GM23338 (cell line): ENCODE measurements at regions not wholly inside any gene's neighbourhood (a gene's known extent, or its start where the extent isn't known, plus 50 kb on each side); places are given as distances from the start of the nearest gene placed in this dataset.
"Not testable (repeated sequence)": the region's sequence is repeated elsewhere in the genome, so short reads cannot be mapped to it uniquely, and the experiment has no call there.

Experiments
- ATAC-seq: fragments of 200-7000 bp; cut with Tn5 transposase; 3 replicates; pipeline ENCODE4 v1.9.1; 2020
- DNase-seq: peaks from one replicate; pipeline ENCODE4 v3.0.0-alpha.2; 2015; ENCODE audit warnings: low spot score
- H2AFZ ChIP-seq: fragments of 200-600 bp; sonication (generic); 2 replicates; pipeline ENCODE4 v1.8.0; 2016; ENCODE audit warnings: antibody characterized with exemption, mild to moderate bottlenecking, moderate library complexity
- H3F3A ChIP-seq: fragments of 200-600 bp; sonication (generic); replicated peaks from 2 replicates; pipeline ENCODE4 v1.8.0; 2017; ENCODE audit warnings: antibody characterized with exemption, mixed run types, low read depth
- H3K27ac ChIP-seq: fragments of 200-600 bp; sonication (generic); 2 replicates; pipeline ENCODE4 v1.6.1; 2016; ENCODE audit warnings: low read depth
- H3K27me3 ChIP-seq: fragments of 200-600 bp; sonication (generic); 2 replicates; pipeline ENCODE4 v1.8.0; 2016; ENCODE audit warnings: mild to moderate bottlenecking, mixed run types, moderate library complexity; ENCODE audit not compliant: insufficient read depth
- H3K36me3 ChIP-seq: fragments of 200-600 bp; sonication (generic); 2 replicates; pipeline ENCODE4 v1.8.0; 2016; ENCODE audit warnings: mild to moderate bottlenecking; ENCODE audit not compliant: insufficient read depth
- H3K4me1 ChIP-seq: fragments of 200-600 bp; sonication (generic); 2 replicates; pipeline ENCODE4 v1.8.0; 2016; ENCODE audit warnings: mild to moderate bottlenecking, moderate library complexity; ENCODE audit not compliant: insufficient read depth
- H3K4me2 ChIP-seq: fragments of 200-600 bp; sonication (generic); 2 replicates; pipeline ENCODE4 v1.7.1; 2017; ENCODE audit warnings: mixed run types
- H3K4me3 ChIP-seq: fragments of 200-600 bp; sonication (generic); 2 replicates; pipeline ENCODE4 v1.6.1; 2016; ENCODE audit warnings: mixed run types
- H3K79me2 ChIP-seq: fragments of 200-600 bp; sonication (generic); replicated peaks from 2 replicates; pipeline ENCODE4 v1.8.0; 2017; ENCODE audit warnings: mild to moderate bottlenecking; ENCODE audit not compliant: insufficient read depth
- H3K9me2 ChIP-seq: fragments of 200-600 bp; sonication (generic); 2 replicates; pipeline ENCODE4 v1.8.0; 2017; ENCODE audit not compliant: insufficient read depth
- H4K20me1 ChIP-seq: fragments of 200-600 bp; sonication (generic); replicated peaks from 2 replicates; pipeline ENCODE4 v1.8.0; 2017; ENCODE audit warnings: mild to moderate bottlenecking; ENCODE audit not compliant: insufficient read depth
- H3K27ac Mint-ChIP-seq: 2 replicates; pipeline ENCODE4 v1.8.0; 2020; ENCODE audit warnings: inconsistent platforms, mild to moderate bottlenecking, moderate library complexity, mixed read lengths
- H3K27me3 Mint-ChIP-seq: 3 replicates; pipeline ENCODE4 v1.8.0; 2022; ENCODE audit warnings: low read depth, mild to moderate bottlenecking, moderate library complexity, mixed read lengths, inconsistent platforms; ENCODE audit not compliant: insufficient read depth, poor library complexity
- H3K36me3 Mint-ChIP-seq: 3 replicates; pipeline ENCODE4 v1.8.0; 2021; ENCODE audit warnings: low read depth, mild to moderate bottlenecking, inconsistent platforms, moderate library complexity, mixed read lengths
- H3K4me1 Mint-ChIP-seq: 3 replicates; pipeline ENCODE4 v1.8.0; 2020; ENCODE audit warnings: mild to moderate bottlenecking, inconsistent platforms, mixed read lengths
- H3K4me3 Mint-ChIP-seq: 3 replicates; pipeline ENCODE4 v1.8.0; 2021; ENCODE audit warnings: moderate library complexity, mild to moderate bottlenecking, inconsistent platforms, mixed read lengths
- H3K9me3 Mint-ChIP-seq: 3 replicates; pipeline ENCODE4 v1.8.0; 2020; ENCODE audit warnings: moderate library complexity, mild to moderate bottlenecking, inconsistent platforms, mixed read lengths
- CREB1 ChIP-seq: fragments of 250-450 bp; sonication (Bioruptor Pico); IDR thresholded peaks from 2 replicates; pipeline ENCODE4 v1.5.0; 2020; ENCODE audit warnings: low read depth, mild to moderate bottlenecking, moderate library complexity
- ETS1 ChIP-seq: IDR thresholded peaks from 2 replicates; pipeline ENCODE4 v1.6.1; 2016; ENCODE audit warnings: antibody characterized with exemption
- EZH2 ChIP-seq: fragments of 200-600 bp; sonication (generic); IDR thresholded peaks from one replicate; pipeline ENCODE4 v1.8.0; 2017; ENCODE audit warnings: antibody characterized with exemption, mild to moderate bottlenecking, low read depth; ENCODE audit not compliant: unreplicated experiment
- EZH2phosphoT487 ChIP-seq: fragments of 200-600 bp; sonication (generic); IDR thresholded peaks from one replicate; pipeline ENCODE4 v1.8.1; 2018; ENCODE audit warnings: antibody characterized with exemption; ENCODE audit not compliant: unreplicated experiment
- NANOG ChIP-seq: IDR thresholded peaks from 2 replicates; pipeline ENCODE4 v1.6.1; 2016; ENCODE audit warnings: antibody characterized with exemption, borderline replicate concordance
- POLR2AphosphoS5 ChIP-seq: IDR thresholded peaks from 2 replicates; pipeline ENCODE4 v1.6.1; 2016; ENCODE audit warnings: antibody characterized with exemption, low read depth
- REST ChIP-seq: IDR thresholded peaks from one replicate; pipeline ENCODE4 v1.6.1; 2018; ENCODE audit warnings: antibody characterized with exemption; ENCODE audit not compliant: unreplicated experiment
- STAT1 ChIP-seq: IDR thresholded peaks from one replicate; pipeline ENCODE4 v1.6.1; 2016; ENCODE audit warnings: antibody characterized with exemption; ENCODE audit not compliant: unreplicated experiment
- ZNF114 ChIP-seq: fragments of 250-450 bp; sonication (Bioruptor Pico); IDR thresholded peaks from 2 replicates; pipeline ENCODE4 v1.5.0; 2020; ENCODE audit warnings: mild to moderate bottlenecking, moderate library complexity
- ZNF331 ChIP-seq: fragments of 250-450 bp; sonication (Bioruptor Pico); IDR thresholded peaks from 2 replicates; pipeline ENCODE4 v1.5.0; 2020; ENCODE audit warnings: low read depth, mild to moderate bottlenecking, moderate library complexity

GRCh38 chrX:47722260-47722659 is 63.3 kb upstream of the UXT start (continued):
- TF ChIP-seq EZH2phosphoT487: no peak
- TF ChIP-seq CREB1: no peak
- TF ChIP-seq REST: no peak
- no peak for TF ChIP-seq ZNF114 (CRISPR knock-in tag)
- no peak for TF ChIP-seq POLR2AphosphoS5
- no peak for TF ChIP-seq STAT1

GRCh38 chrX:47715078-47715477 is 56.1 kb upstream of the UXT start:
- not testable (repeated sequence) for H3K4me3 ChIP-seq, H3K79me2 ChIP-seq, H3K4me3 Mint-ChIP-seq, H3K4me1 ChIP-seq, H2AFZ ChIP-seq, H3F3A ChIP-seq, ATAC-seq, H3K27ac ChIP-seq, H3K4me2 ChIP-seq, H3K9me3 Mint-ChIP-seq, H4K20me1 ChIP-seq, H3K36me3 ChIP-seq, H3K27me3 ChIP-seq, H3K27me3 Mint-ChIP-seq, H3K36me3 Mint-ChIP-seq, H3K4me1 Mint-ChIP-seq, H3K27ac Mint-ChIP-seq, H3K9me2 ChIP-seq, DNase-seq

- H4K20me1 ChIP-seq, H2AFZ ChIP-seq, H3K4me1 Mint-ChIP-seq, H3K27ac Mint-ChIP-seq, ATAC-seq, H3K27me3 ChIP-seq, H3K9me2 ChIP-seq, DNase-seq, H3K27ac ChIP-seq, H3K4me1 ChIP-seq, H3K36me3 Mint-ChIP-seq, H3K27me3 Mint-ChIP-seq, H3K4me2 ChIP-seq, H3K36me3 ChIP-seq, H3K9me3 Mint-ChIP-seq, H3K4me3 ChIP-seq, H3K79me2 ChIP-seq, H3F3A ChIP-seq, H3K4me3 Mint-ChIP-seq: not testable (repeated sequence)
Measured at GRCh38 chrX:47712675-47713074, 53.7 kb upstream of the UXT start.

- H3K27ac Mint-ChIP-seq: no peak overlapping the region
- H3K4me1 Mint-ChIP-seq: peaks cover 12% of the 10 kb centered on the region; the same call in 2 of the 3 replicates
- H3K9me3 Mint-ChIP-seq: no peaks in the 10 kb centered on the region
- no peak for ATAC-seq
- Histone ChIP-seq H3K4me1 (no peaks in the 10 kb centered on the region), H3K79me2 (no peaks in the 10 kb centered on the region), H4K20me1 (no peaks in the 10 kb centered on the region), H3K36me3 (no peaks in the 10 kb centered on the region), H3K4me3 (no peak overlapping the region), H3K27me3 (no peaks in the 10 kb centered on the region), H3K4me2 (no peak overlapping the region), H2AFZ (no peak overlapping the region), H3K27ac (no peak overlapping the region), H3F3A (no peaks in the 10 kb centered on the region), H3K9me2 (no peaks in the 10 kb centered on the region)
- no peak for DNase-seq
- no peaks in the 10 kb centered on the region for H3K27me3 Mint-ChIP-seq
- no peaks in the 10 kb centered on the region for H3K36me3 Mint-ChIP-seq
- no peak overlapping the region for H3K4me3 Mint-ChIP-seq
- TF ChIP-seq ETS1 (no peak), EZH2 (no peak), ZNF331 (no peak), NANOG (no peak), ZNF114 (CRISPR knock-in tag) (no peak), REST (no peak), STAT1 (no peak)
Measured at GRCh38 chrX:47710252-47710651, 51.3 kb upstream of the UXT start.
